ENCODE measurements at regions not wholly inside any gene's neighbourhood (a gene's known extent, or its start where the extent isn't known, plus 50 kb on each side); places are given as distances from the start of the nearest gene placed in this dataset.

DNA sequence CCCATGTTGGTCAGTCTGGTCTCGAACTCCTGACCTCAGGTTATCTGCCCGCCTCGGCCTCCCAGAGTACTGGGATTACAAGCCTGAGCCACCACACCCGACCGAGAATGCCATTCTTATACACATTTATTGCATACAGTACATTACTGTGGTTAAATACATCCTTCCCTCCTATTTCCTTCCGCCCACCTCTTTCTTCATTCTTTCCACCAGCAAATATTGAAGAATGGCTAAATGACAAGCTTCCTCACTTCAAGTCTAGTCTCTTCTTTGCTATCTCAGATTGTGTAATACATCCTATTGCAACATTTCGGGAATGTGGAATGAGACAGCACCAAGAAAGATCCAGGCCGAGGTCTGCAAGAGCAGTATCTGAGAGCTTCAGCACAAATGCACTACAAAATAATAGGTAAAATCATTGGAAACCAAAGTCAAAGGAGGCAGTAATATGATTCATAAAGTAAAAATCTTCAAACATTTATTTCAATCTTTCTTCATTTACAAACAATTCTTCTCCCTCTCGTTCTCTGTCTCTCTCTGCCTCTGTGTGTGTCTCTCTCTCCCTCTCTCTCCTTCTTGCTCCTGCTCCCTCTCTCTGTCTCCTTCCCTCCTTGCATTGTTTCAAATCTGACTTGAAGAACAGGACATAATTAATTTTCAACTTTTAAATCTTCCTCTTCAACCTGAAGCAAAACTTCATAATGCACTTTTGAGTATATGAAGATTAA is 94.7 kb upstream of the TGFBR2 start:
- H3K4me3 Mint-ChIP-seq: no peak overlapping the region
- ChIA-PET CTCF (no interaction called here), POLR2A (no interaction called here)
- intact Hi-C loops (cut with micrococcal nuclease): loop anchor here (5.0 kb wide), 1 partner anchor 61 kb away; no protein-coding TSS in a partner anchor
- no peaks in the 10 kb centered on the region for H3K9me3 Mint-ChIP-seq
- peak; percentile 34 for DNase-seq
- peaks cover 7% of the 10 kb centered on the region for H3K4me1 Mint-ChIP-seq (ENCODE audit: low read depth)
- H3K27me3 Mint-ChIP-seq: no peaks in the 10 kb centered on the region
- H3K36me3 Mint-ChIP-seq: no peaks in the 10 kb centered on the region
- no peak overlapping the region for H3K27ac Mint-ChIP-seq

DNA sequence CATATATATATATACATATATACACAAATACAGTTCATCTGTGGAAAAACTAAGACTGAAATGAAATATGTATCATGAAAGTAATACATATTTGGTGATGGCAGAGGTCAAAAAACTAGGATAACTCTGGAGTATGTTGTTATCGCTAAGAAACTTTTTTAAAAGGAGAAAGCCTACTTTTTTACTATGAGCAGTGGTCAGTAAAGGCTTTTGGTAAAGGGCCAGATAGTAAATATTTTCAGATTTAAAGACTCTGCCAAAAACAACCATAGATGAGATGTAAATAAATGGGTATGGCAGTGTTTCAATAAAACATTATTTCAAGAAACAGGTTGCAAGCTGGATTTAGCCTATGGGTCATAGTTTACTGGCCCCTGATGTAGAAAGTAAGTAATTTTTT is 93.8 kb upstream of the TGFBR2 start:
- Mint-ChIP-seq H3K27me3 (no peaks in the 10 kb centered on the region), H3K4me3 (no peak overlapping the region), H3K9me3 (no peaks in the 10 kb centered on the region), H3K27ac (no peak overlapping the region), H3K4me1 (ENCODE audit: low read depth) (peaks cover 7% of the 10 kb centered on the region), H3K36me3 (no peaks in the 10 kb centered on the region)
- intact Hi-C loops (cut with micrococcal nuclease): loop anchor here (5.0 kb wide), 1 partner anchor 60 kb away; no protein-coding TSS in a partner anchor
- no peak for DNase-seq
- ChIA-PET POLR2A (no interaction called here), CTCF (interaction anchor here (1.3 kb wide), 1 partner anchor 180 kb away, joined by 4 read pairs; no protein-coding TSS in a partner anchor)

GRCh38 chr3:30513374-30514152 is 92.8 kb upstream of the TGFBR2 start:
- ChIA-PET POLR2A (no interaction called here), CTCF (interaction anchor here (1.3 kb wide), 1 partner anchor 179 kb away, joined by 4 read pairs; no protein-coding TSS in a partner anchor)
- Mint-ChIP-seq H3K36me3 (no peaks in the 10 kb centered on the region), H3K4me3 (no peak overlapping the region), H3K4me1 (ENCODE audit: low read depth) (peaks cover 9% of the 10 kb centered on the region), H3K9me3 (no peaks in the 10 kb centered on the region), H3K27ac (no peak overlapping the region), H3K27me3 (no peaks in the 10 kb centered on the region)
- intact Hi-C loops (cut with micrococcal nuclease): loop anchor here (5.0 kb wide), 1 partner anchor 59 kb away; no protein-coding TSS in a partner anchor
- DNase-seq: no peak

GRCh38 chr3:30516238-30516637 is 90.2 kb upstream of the TGFBR2 start:
- ChIA-PET CTCF (interaction anchor here (0.5 to 0.7 kb wide), 2 partner anchors 49 to 317 kb away, joined by 3 read pairs; no protein-coding TSS in a partner anchor), POLR2A (no interaction called here)
- DNase-seq: no peak
- Mint-ChIP-seq H3K36me3 (no peaks in the 10 kb centered on the region), H3K27me3 (no peaks in the 10 kb centered on the region), H3K27ac (no peak overlapping the region), H3K4me3 (no peak overlapping the region), H3K9me3 (no peaks in the 10 kb centered on the region), H3K4me1 (ENCODE audit: low read depth) (peaks cover 9% of the 10 kb centered on the region)
- intact Hi-C loops (cut with micrococcal nuclease): no loop called here

DNA sequence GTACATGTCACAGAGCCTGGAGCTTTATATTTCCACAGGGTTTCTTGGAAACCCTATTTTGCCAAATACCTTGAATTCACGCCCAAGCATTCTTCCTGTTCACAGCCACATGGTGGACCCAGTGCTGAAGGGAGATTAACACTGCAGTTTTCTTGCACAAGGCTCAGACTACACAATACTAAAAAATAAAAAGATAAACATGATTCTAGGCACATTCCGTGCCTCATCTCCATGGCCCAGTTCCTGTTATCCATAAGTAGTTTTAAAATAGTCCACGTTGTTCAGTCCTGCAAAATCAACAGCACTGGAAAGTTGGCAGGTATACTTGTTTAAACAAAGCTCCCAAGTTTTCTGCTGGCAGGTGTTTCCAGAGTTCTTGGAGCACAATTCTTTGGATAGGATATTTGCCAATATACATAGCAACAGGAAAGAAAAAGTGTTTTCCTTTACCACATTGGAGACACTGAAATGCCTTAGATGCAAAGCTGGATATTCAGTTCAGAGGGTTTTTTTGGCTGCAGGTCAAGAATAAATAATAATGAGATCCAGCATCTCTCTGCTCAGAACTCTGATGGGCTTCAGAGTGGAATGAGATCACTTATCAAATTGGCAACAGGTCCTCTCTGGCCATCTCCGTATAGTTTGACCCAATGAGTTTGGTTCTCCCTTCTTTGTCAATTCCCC is 88.1 kb upstream of the TGFBR2 start:
- Mint-ChIP-seq H3K27ac (no peak overlapping the region), H3K9me3 (no peaks in the 10 kb centered on the region), H3K4me1 (ENCODE audit: low read depth) (peaks cover 2% of the 10 kb centered on the region), H3K36me3 (no peaks in the 10 kb centered on the region), H3K4me3 (no peak overlapping the region), H3K27me3 (no peaks in the 10 kb centered on the region)
- ChIA-PET CTCF (no interaction called here), POLR2A (no interaction called here)
- intact Hi-C loops (cut with micrococcal nuclease): no loop called here
- DNase-seq: no peak

DNA sequence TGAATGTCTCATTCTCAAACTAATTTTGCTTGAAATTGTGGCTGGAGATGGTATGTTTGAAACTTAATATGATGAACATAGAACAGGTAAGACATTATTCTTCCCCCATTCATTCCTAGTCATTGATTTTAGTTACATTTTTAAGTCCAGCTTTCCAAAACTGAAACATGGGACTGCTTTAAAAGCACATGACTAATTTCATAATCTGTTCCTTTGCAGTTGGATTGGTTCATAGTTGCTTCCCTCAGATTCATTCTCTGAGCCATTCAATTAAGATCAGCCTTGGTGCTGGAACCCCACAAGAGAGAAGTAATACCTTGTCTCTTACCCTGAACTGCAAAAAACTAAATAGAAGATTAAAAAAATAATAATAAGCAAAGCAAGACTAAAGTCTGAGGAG is 87.5 kb upstream of the TGFBR2 start:
- Mint-ChIP-seq H3K4me3 (no peak overlapping the region), H3K36me3 (no peaks in the 10 kb centered on the region), H3K9me3 (no peaks in the 10 kb centered on the region), H3K27me3 (no peaks in the 10 kb centered on the region), H3K27ac (no peak overlapping the region), H3K4me1 (ENCODE audit: low read depth) (peaks cover 2% of the 10 kb centered on the region)
- POLR2A ChIA-PET: no interaction called here
- CTCF ChIA-PET: no interaction called here
- no peak for DNase-seq
- intact Hi-C loops (cut with micrococcal nuclease): no loop called here

DNA sequence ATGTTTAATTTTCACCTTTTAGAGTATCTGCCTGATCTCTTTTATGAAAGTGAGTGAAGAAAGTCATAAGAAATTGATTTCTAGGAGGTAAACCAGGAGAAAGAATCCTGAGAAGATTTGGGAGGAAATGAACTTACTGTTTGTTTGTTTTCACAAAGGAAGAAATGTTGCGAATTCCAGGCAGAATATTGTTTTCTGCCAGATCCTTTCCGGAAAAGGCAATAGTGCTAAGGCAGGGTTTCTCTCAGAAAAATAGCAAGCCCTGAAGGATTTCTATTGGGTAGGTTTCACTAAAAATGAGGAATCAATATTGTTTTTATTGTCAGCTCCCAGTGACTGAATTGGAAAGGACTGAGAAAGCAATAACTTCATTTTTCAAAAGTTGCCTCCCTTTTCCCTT is 85.7 kb upstream of the TGFBR2 start:
- no peak overlapping the region for H3K4me3 Mint-ChIP-seq

DNA sequence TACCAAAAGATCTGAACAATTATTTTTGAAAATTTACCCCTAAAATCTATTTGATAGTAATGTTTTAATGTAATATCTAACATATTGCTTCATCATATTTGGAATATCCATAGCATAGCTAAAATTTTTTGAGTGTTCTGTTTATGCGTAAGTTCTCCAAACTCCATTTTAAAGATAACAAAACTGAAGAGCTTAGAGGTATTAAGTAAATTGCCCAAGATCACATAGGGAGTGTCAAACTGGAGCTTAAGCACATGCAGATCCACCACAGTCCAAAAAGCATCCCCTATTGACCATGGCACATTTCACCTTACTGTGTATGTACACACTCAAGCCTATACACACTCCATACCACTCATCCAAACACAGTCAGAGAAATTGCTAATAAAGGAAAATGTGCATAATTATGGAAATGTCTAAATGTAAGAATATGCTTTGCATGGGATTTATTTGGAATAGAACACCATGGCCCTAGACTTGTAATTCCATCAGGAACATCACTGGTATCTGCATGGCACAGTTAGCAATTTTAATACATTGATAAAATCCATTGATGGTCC is 85.2 kb upstream of the TGFBR2 start:
- DNase-seq: no peak
- intact Hi-C loops (cut with micrococcal nuclease): no loop called here
- Mint-ChIP-seq H3K27ac (no peak overlapping the region), H3K4me1 (ENCODE audit: low read depth) (peaks cover 11% of the 10 kb centered on the region), H3K9me3 (no peaks in the 10 kb centered on the region), H3K36me3 (no peaks in the 10 kb centered on the region), H3K4me3 (no peak overlapping the region), H3K27me3 (no peaks in the 10 kb centered on the region)
- POLR2A ChIA-PET: no interaction called here
- CTCF ChIA-PET: no interaction called here

More for the DNA sequence above, 85.7 kb upstream of the TGFBR2 start:
- Mint-ChIP-seq H3K36me3 (no peaks in the 10 kb centered on the region), H3K27ac (no peak overlapping the region), H3K4me1 (ENCODE audit: low read depth) (peaks cover 11% of the 10 kb centered on the region), H3K9me3 (no peaks in the 10 kb centered on the region), H3K27me3 (no peaks in the 10 kb centered on the region)
- intact Hi-C loops (cut with micrococcal nuclease): no loop called here
- ChIA-PET POLR2A (no interaction called here), CTCF (interaction anchor here (1.3 kb wide), 1 partner anchor 322 kb away, joined by 6 read pairs; no protein-coding TSS in a partner anchor)
- DNase-seq: no peak

- H3K9me3 Mint-ChIP-seq: no peaks in the 10 kb centered on the region
- intact Hi-C loops (cut with micrococcal nuclease): no loop called here
- POLR2A ChIA-PET: no interaction called here
- no peak overlapping the region for H3K4me3 Mint-ChIP-seq
- peaks cover 11% of the 10 kb centered on the region for H3K4me1 Mint-ChIP-seq (ENCODE audit: low read depth)
- DNase-seq: no peak
- no peaks in the 10 kb centered on the region for H3K36me3 Mint-ChIP-seq
- H3K27me3 Mint-ChIP-seq: peaks cover 1% of the 10 kb centered on the region
- CTCF ChIA-PET: no interaction called here
- no peak overlapping the region for H3K27ac Mint-ChIP-seq
Measured at GRCh38 chr3:30522476-30522875, 83.9 kb upstream of the TGFBR2 start.

DNA sequence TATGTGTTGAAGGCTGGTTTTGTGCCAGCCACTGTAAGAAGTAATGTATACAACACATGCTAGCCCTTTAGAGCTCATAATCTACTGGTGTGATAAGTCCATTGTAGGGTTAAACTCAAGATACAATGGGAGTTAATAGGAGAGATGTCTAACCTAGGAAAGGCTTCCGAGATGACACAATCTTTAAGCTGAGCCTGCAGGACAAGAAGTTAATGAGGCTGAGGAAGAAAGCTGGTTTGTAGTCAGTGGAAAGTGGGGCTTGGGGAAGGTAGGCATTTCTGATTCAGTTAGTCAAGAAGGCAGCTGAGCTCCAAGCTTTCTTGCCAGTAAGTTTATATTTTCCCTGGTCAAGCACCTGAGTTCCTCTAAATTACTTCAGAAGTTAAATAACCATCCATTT is 83.0 kb upstream of the TGFBR2 start:
- Mint-ChIP-seq H3K27ac (no peak overlapping the region), H3K27me3 (peaks cover 1% of the 10 kb centered on the region), H3K9me3 (no peaks in the 10 kb centered on the region), H3K4me1 (ENCODE audit: low read depth) (peaks cover 9% of the 10 kb centered on the region), H3K4me3 (no peak overlapping the region), H3K36me3 (no peaks in the 10 kb centered on the region)
- no peak for DNase-seq
- ChIA-PET POLR2A (no interaction called here), CTCF (no interaction called here)
- intact Hi-C loops (cut with micrococcal nuclease): no loop called here

GRCh38 chr3:30524357-30525040 is 81.9 kb upstream of the TGFBR2 start:
- ChIA-PET CTCF (no interaction called here), POLR2A (no interaction called here)
- intact Hi-C loops (cut with micrococcal nuclease): no loop called here
- DNase-seq: peak; percentile 13
- Mint-ChIP-seq H3K36me3 (no peaks in the 10 kb centered on the region), H3K4me3 (no peak overlapping the region), H3K9me3 (no peaks in the 10 kb centered on the region), H3K27ac (no peak overlapping the region), H3K27me3 (peaks cover 1% of the 10 kb centered on the region), H3K4me1 (ENCODE audit: low read depth) (peaks cover 9% of the 10 kb centered on the region)

GRCh38 chr3:30526031-30526430 is 80.4 kb upstream of the TGFBR2 start:
- POLR2A ChIA-PET: no interaction called here

More at GRCh38 chr3:30526031-30526430, 80.4 kb upstream of the TGFBR2 start:
- no peak overlapping the region for H3K27ac Mint-ChIP-seq
- H3K27me3 Mint-ChIP-seq: peaks cover 1% of the 10 kb centered on the region
- CTCF ChIA-PET: no interaction called here
- H3K9me3 Mint-ChIP-seq: no peaks in the 10 kb centered on the region
- H3K36me3 Mint-ChIP-seq: no peaks in the 10 kb centered on the region
- intact Hi-C loops (cut with micrococcal nuclease): no loop called here
- DNase-seq: no peak
- peaks cover 9% of the 10 kb centered on the region for H3K4me1 Mint-ChIP-seq (ENCODE audit: low read depth)
- H3K4me3 Mint-ChIP-seq: no peak overlapping the region

Data from activated CD4-positive, alpha-beta memory T cell treated with anti-CD3 and anti-CD28 coated beads for 36 hours (primary cell).